ENCODE measurements at regions not wholly inside any gene's neighbourhood (a gene's known extent, or its start where the extent isn't known, plus 50 kb on each side); places are given as distances from the start of the nearest gene placed in this dataset.
"Not testable (repeated sequence)": the region's sequence is repeated elsewhere in the genome, so short reads cannot be mapped to it uniquely, and the experiment has no call there.

- no peak for DNase-seq (ENCODE audit: low spot score)
Observed at GRCh38 chr14:30266290-30266689, 292.7 kb upstream of the G2E3 start.

GRCh38 chr14:30267141-30267540 lies 291.8 kb upstream of the G2E3 start:
- no peak for DNase-seq (ENCODE audit: low spot score)

- peak; percentile 87 for DNase-seq (ENCODE audit: low spot score)
Observed at GRCh38 chr14:30270200-30271161, 288.5 kb upstream of the G2E3 start.

- DNase-seq (ENCODE audit: low spot score), result no peak
Observed at GRCh38 chr14:30271811-30272323, 287.1 kb upstream of the G2E3 start.

- DNase-seq (ENCODE audit: low spot score), result no peak
Observed at GRCh38 chr14:30272848-30273832, 285.8 kb upstream of the G2E3 start.

GRCh38 chr14:30275604-30276003 lies 283.4 kb upstream of the G2E3 start:
- DNase-seq (ENCODE audit: low spot score), result no peak

- DNase-seq (ENCODE audit: low spot score), result no peak
Observed at GRCh38 chr14:30277268-30277667, 281.7 kb upstream of the G2E3 start.

GRCh38 chr14:30278856-30279255 lies 280.1 kb upstream of the G2E3 start:
- not testable (repeated sequence) for DNase-seq (ENCODE audit: low spot score)

GRCh38 chr14:30283822-30284446 lies 275.0 kb upstream of the G2E3 start:
- DNase-seq (ENCODE audit: low spot score), result peak; percentile 12

- no peak for DNase-seq (ENCODE audit: low spot score)
Observed at GRCh38 chr14:30284808-30285207, 274.1 kb upstream of the G2E3 start.

- no peak for DNase-seq (ENCODE audit: low spot score)
Observed at GRCh38 chr14:30287579-30288445, 271.1 kb upstream of the G2E3 start.

- DNase-seq (ENCODE audit: low spot score), result no peak
Observed at GRCh38 chr14:30290001-30290400, 269.0 kb upstream of the G2E3 start.

GRCh38 chr14:30291216-30291615 lies 267.7 kb upstream of the G2E3 start:
- DNase-seq (ENCODE audit: low spot score), result no peak

- no peak for DNase-seq (ENCODE audit: low spot score)
Observed at GRCh38 chr14:30292541-30292940, 266.4 kb upstream of the G2E3 start.

GRCh38 chr14:30295980-30296379 lies 263.0 kb upstream of the G2E3 start:
- DNase-seq (ENCODE audit: low spot score), result no peak

GRCh38 chr14:30296931-30297405 lies 262.0 kb upstream of the G2E3 start:
- DNase-seq (ENCODE audit: low spot score), result no peak

GRCh38 chr14:30297876-30298795 lies 260.8 kb upstream of the G2E3 start:
- no peak for DNase-seq (ENCODE audit: low spot score)

GRCh38 chr14:30299915-30300314 lies 259.0 kb upstream of the G2E3 start:
- no peak for DNase-seq (ENCODE audit: low spot score)

- DNase-seq (ENCODE audit: low spot score), result no peak
Observed at GRCh38 chr14:30303350-30303749, 255.6 kb upstream of the G2E3 start.

- DNase-seq (ENCODE audit: low spot score), result no peak
Observed at GRCh38 chr14:30305346-30305745, 253.6 kb upstream of the G2E3 start.

Data from pons (tissue), 1 donor.